T-cell (primary cell): ENCODE measurements at regions not wholly inside any gene's neighbourhood (a gene's known extent, or its start where the extent isn't known, plus 50 kb on each side); places are given as distances from the start of the nearest gene placed in this dataset.

ENCODE experiments used
- ATAC-seq, 4 experiments: fragments of 200-7000 bp in 3 of 4; fragments of 150-1000 bp in 1 of 4; cut with Tn5 transposase; replicated peaks in 1 of 4; 1 replicate in 3 of 4; 2 replicates in 1 of 4; pipeline ENCODE4 v1.10.0; 2021; ENCODE audit warnings: moderate library complexity in 3 of 4, mild to moderate bottlenecking in 2 of 4, moderate number of reproducible peaks in 1 of 4
- CTCF ChIA-PET, 2 donors: fragments of 300-600 bp; sonication (Branson Sonifier 250); formaldehyde crosslinking; loops; one replicate each; lab custom pipeline; 2022; ENCODE audit warnings: antibody characterized with exemption in 2 of 2; lab: Charles Lee
- POLR2A ChIA-PET, 2 donors: fragments of 300-600 bp; sonication (Branson Sonifier 250); formaldehyde crosslinking; loops; one replicate each; lab custom pipeline; 2022; ENCODE audit warnings: antibody characterized with exemption in 2 of 2; lab: Charles Lee
- DNase-seq, 35 experiments: peaks; one replicate each; pipeline versions ENCODE4 v3.0.0 to v3.0.0-alpha.2; 2013 to 2023
- H3K27ac ChIP-seq: one replicate; pipeline ENCODE4 v1.5.1; 2013; ENCODE audit warnings: low read length
- H3K27me3 ChIP-seq, 2 experiments: replicated peaks in 1 of 2; 1 replicate in 1 of 2; 2 replicates in 1 of 2; pipeline versions ENCODE4 v1.6.1 to v1.7.0; 2013; ENCODE audit warnings: low read length in 1 of 2, mixed read lengths in 1 of 2; ENCODE audit not compliant: control insufficient read depth in 2 of 2, insufficient read depth in 2 of 2; ENCODE audit errors: extremely low read depth in 1 of 2
- H3K36me3 ChIP-seq, 2 donors: 1 replicate in 1 of 2; 2 replicates in 1 of 2; pipeline versions ENCODE4 v1.6.1 to v1.7.0; 2013; ENCODE audit warnings: low read length in 1 of 2; ENCODE audit not compliant: control insufficient read depth in 2 of 2, insufficient read depth in 1 of 2; ENCODE audit errors: extremely low read depth in 1 of 2
- H3K4me1 ChIP-seq, 2 experiments: 1 replicate in 1 of 2; 2 replicates in 1 of 2; pipeline versions ENCODE4 v1.6.1 to v1.7.0; 2013; ENCODE audit warnings: low read length in 2 of 2, mixed read lengths in 1 of 2; ENCODE audit not compliant: insufficient read depth in 2 of 2, control insufficient read depth in 1 of 2; ENCODE audit errors: extremely low read depth in 1 of 2
- H3K4me3 ChIP-seq, 2 donors: 1 replicate in 1 of 2; 2 replicates in 1 of 2; pipeline versions ENCODE4 v1.5.1 to v1.7.0; 2013; ENCODE audit warnings: mild to moderate bottlenecking in 2 of 2, low read length in 1 of 2, moderate library complexity in 1 of 2; ENCODE audit not compliant: control insufficient read depth in 1 of 2; ENCODE audit errors: extremely low read depth in 1 of 2
- H3K9me3 ChIP-seq: 2 replicates; pipeline ENCODE4 v1.7.0; 2013
- H3K27ac Mint-ChIP-seq, 2 donors: one replicate each; pipeline ENCODE4 v1.8.0; 2020 to 2021; ENCODE audit warnings: mild to moderate bottlenecking in 2 of 2, mixed read lengths in 2 of 2
- H3K27me3 Mint-ChIP-seq, 2 donors: one replicate each; pipeline ENCODE4 v1.8.0; 2021 to 2022; ENCODE audit warnings: mixed read lengths in 2 of 2
- H3K36me3 Mint-ChIP-seq: one replicate; pipeline ENCODE4 v1.8.0; 2021; ENCODE audit warnings: mixed read lengths
- H3K4me1 Mint-ChIP-seq, 3 donors: one replicate each; pipeline ENCODE4 v1.8.0; 2020 to 2022; ENCODE audit warnings: mixed read lengths in 3 of 3, mild to moderate bottlenecking in 1 of 3
- H3K4me3 Mint-ChIP-seq, 3 donors: one replicate each; pipeline ENCODE4 v1.8.0; 2020 to 2022; ENCODE audit warnings: mild to moderate bottlenecking in 3 of 3, mixed read lengths in 3 of 3, moderate library complexity in 3 of 3
- H3K9me3 Mint-ChIP-seq, 3 donors: one replicate each; pipeline ENCODE4 v1.8.0; 2020 to 2022; ENCODE audit warnings: mixed read lengths in 3 of 3
- WGBS: methylation state at CpG from one replicate; pipeline ENCODE4 v1.1.5; 2013; ENCODE audit warnings: missing lambda C conversion rate; ENCODE audit not compliant: insufficient coverage; 5-methylcytosine and 5-hydroxymethylcytosine counted together

DNA sequence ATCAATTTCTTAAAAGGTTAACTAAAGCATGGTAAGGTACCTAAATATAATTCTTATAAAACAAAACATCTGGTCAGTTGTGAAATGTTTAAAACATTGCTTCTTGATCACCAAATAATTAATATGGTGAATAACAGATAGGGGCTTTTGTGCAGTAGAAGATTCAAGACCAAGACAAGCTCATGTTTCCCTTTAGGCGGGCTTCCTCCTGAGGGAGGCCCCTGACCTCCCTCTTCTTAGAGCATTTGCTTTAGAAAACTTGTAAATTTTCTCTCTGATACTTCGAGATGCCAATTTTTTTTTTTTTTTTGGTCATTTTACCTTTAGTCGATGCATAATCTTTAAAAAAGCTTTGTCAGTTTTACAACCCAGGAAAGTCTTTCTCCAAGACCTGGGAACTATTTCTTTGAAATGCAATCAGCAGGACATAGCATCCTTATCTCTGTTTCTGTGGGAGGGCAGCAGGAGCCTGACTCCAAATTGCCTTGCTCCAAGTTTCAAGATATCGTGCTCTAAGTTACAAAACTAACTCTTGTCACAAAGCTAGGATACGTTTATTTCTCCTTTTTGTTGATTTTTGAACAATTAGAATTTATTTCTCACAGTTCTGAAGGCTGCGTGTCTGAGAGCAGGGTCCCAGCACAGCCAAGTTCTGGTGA lies 66.6 kb upstream of the BICD1 start:
- no peak overlapping the region for H3K4me3 Mint-ChIP-seq
- H3K9me3 Mint-ChIP-seq = peaks cover 8 to 13% (median 13%) of the 10 kb centered on the region in 3 donors
- H3K27me3 ChIP-seq = no peaks in the 10 kb centered on the region
- H3K36me3 ChIP-seq = no peaks in the 10 kb centered on the region
- 83% methylated on average over 1 of the region's 6 CpGs for WGBS
- no peak overlapping the region for H3K4me3 ChIP-seq
- POLR2A ChIA-PET = interaction anchor here in 1 of 2 donors (1.7 kb wide), 1 partner anchor 326 kb away, joined by 3 read pairs; no protein-coding TSS in a partner anchor
- no peak overlapping the region for H3K27ac ChIP-seq
- H3K4me1 ChIP-seq = no peaks in the 10 kb centered on the region
- CTCF ChIA-PET = interaction anchor here (0.5 to 0.9 kb wide), 2 partner anchors 14 to 187 kb away, joined by 4 to 8 read pairs; no protein-coding TSS in a partner anchor
- H3K9me3 ChIP-seq = no peaks in the 10 kb centered on the region
- H3K4me1 Mint-ChIP-seq = no peaks in the 10 kb centered on the region
- ATAC-seq = no peak
- H3K27ac Mint-ChIP-seq = no peak overlapping the region
- peaks cover 17% of the 10 kb centered on the region for H3K36me3 Mint-ChIP-seq
- no peaks in the 10 kb centered on the region for H3K27me3 Mint-ChIP-seq
- DNase-seq = no peak

DNA sequence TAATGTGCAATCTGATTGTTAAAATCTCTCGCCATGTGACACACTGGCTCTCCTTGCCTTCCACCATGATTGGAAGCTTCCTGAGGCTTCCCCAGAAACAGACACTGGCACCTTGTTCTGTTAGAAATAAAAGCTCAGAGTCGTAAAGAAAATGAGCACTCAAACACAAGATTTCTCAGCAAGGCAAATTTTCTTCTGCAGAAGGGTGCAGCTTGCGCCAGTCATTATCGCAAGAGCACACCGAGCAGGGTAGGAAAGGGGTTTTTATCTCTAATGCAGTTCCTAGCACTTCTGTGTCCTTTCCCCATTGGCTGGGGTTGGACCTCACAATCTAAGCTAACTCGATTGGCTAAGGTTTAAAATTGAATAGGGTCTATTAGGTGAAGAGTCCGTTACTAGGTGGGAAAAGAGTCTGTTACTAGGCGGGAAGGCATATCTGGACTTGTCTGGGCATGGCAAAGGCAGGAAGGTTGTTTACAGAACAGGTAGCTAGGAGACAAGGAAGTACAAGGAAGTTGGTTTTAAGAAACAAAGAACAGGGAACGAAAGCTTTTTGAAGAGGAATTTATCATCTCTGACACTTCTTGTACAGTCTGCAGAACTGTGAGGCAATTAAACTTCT lies 62.6 kb upstream of the BICD1 start:
- no peaks in the 10 kb centered on the region for H3K4me1 ChIP-seq
- ChIA-PET POLR2A (no interaction called here), CTCF (no interaction called here)
- ATAC-seq (no peak), DNase-seq (no peak)
- no peak overlapping the region for H3K27ac ChIP-seq
- Mint-ChIP-seq H3K4me3 (no peak overlapping the region), H3K27me3 (no peaks in the 10 kb centered on the region), H3K27ac (no peak overlapping the region), H3K36me3 (peaks cover 17% of the 10 kb centered on the region), H3K9me3 (peaks cover 8 to 19% (median 13%) of the 10 kb centered on the region in 3 donors), H3K4me1 (peaks cover 5 to 6% (median 6%) of the 10 kb centered on the region in 3 donors)
- H3K36me3 ChIP-seq = no peaks in the 10 kb centered on the region
- H3K4me3 ChIP-seq = no peak overlapping the region
- 92% methylated on average over 2 of the region's 9 CpGs for WGBS
- no peaks in the 10 kb centered on the region for H3K27me3 ChIP-seq
- H3K9me3 ChIP-seq = no peaks in the 10 kb centered on the region

DNA sequence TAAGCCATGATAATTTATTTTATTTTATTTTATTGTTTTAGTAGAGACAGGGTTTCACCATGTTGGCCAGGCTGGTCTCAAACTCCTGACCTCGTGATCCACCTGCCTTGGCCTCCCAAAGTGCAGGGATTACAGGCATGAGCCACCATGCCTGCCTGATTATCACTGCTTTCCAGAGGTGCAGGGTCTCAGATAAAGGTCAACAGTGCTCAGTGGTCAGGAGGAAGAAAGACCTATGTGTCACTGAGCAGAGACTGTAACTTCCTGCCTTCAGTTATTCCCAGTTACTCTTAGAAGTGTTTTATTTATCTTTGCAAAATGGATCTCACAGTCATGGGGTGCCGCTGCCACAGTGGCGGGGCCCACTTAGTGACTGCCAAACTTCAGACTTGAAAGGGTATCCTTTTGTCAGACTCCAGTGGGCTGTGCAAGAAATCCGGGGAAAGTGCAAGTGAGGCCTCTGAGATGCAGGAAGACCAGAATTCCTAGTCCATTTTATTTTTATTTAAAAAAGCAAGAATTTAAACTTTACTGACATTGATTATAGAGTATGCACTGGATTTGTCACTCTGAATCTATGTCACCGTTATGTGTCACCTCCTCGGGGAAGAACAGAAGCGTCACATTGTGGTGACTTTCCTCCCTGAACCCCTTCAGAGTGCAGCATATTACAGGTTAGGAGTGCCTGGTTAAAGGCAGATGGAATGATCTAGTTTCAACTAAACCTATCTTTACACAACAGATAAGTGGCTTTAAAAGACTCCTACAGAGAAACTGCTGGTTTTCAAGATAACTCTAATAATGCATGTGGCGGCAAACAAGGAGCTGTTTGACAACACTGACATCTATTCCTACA lies 59.1 kb upstream of the BICD1 start:
- Mint-ChIP-seq H3K36me3 (peaks cover 14% of the 10 kb centered on the region), H3K27ac (no peak overlapping the region), H3K4me1 (peaks cover 5 to 6% (median 6%) of the 10 kb centered on the region in 3 donors), H3K9me3 (peaks cover 8 to 19% (median 13%) of the 10 kb centered on the region in 3 donors), H3K4me3 (no peak overlapping the region), H3K27me3 (no peaks in the 10 kb centered on the region)
- DNase-seq (no peak), ATAC-seq (no peak)
- Histone ChIP-seq H3K36me3 (no peaks in the 10 kb centered on the region), H3K27me3 (no peaks in the 10 kb centered on the region), H3K4me1 (no peaks in the 10 kb centered on the region), H3K4me3 (no peak overlapping the region), H3K9me3 (no peaks in the 10 kb centered on the region), H3K27ac (no peak overlapping the region)
- POLR2A ChIA-PET = no interaction called here
- WGBS = 63% methylated on average over 3 of the region's 8 CpGs
- CTCF ChIA-PET = no interaction called here

DNA sequence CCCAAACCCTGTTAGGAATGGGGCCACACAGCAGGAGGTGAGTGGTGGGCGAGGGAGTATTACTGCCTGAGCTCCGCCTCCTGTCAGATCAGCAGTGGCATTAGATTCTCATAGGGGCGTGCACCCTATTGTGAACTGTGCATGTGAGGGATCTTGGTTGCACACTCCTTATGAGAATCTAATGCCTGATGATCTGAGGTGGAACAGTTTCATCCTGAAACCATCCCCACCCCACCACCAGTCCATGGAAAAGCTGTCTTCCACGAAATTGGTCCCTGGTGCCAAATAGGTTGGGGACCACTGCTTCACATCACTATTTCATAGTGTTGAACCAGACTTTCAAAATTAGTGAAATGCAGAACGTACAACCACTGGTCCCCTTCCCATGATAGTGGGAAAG lies 57.9 kb upstream of the BICD1 start:
- H3K4me1 ChIP-seq = no peaks in the 10 kb centered on the region
- 70% methylated on average over 2 of the region's 5 CpGs for WGBS
- Mint-ChIP-seq H3K9me3 (peaks cover 7 to 14% (median 8%) of the 10 kb centered on the region in 3 donors), H3K4me3 (no peak overlapping the region), H3K4me1 (peaks cover 5 to 6% (median 6%) of the 10 kb centered on the region in 3 donors), H3K27ac (no peak overlapping the region), H3K36me3 (peaks cover 14% of the 10 kb centered on the region), H3K27me3 (no peaks in the 10 kb centered on the region)
- no peak for ATAC-seq
- no peaks in the 10 kb centered on the region for H3K36me3 ChIP-seq
- ChIA-PET CTCF (interaction anchor here in 1 of 2 donors (0.6 kb wide), 1 partner anchor 12 kb away, joined by 5 read pairs; no protein-coding TSS in a partner anchor), POLR2A (no interaction called here)
- H3K27ac ChIP-seq = no peak overlapping the region
- H3K27me3 ChIP-seq = no peaks in the 10 kb centered on the region
- no peak overlapping the region for H3K4me3 ChIP-seq
- DNase-seq = no peak
- H3K9me3 ChIP-seq = no peaks in the 10 kb centered on the region

DNA sequence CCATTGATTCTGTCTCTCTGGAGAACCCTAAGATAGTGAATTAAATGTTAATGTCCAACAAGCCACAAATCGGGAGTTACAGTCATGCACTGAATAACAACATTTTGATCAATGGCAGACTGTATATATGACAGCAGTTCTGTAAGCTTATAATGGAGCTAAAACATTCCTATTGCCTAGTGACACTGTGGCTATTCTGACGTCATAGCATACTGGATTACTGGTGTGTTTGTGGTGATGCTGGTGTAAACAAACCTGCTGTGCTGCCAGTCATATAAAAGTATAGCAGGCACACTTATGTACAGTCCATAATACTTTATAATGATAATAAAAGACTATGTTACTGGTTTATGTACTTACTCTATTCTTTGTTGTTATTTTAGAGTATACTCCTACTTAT lies 56.7 kb upstream of the BICD1 start:
- no peaks in the 10 kb centered on the region for H3K27me3 ChIP-seq
- H3K9me3 ChIP-seq = no peaks in the 10 kb centered on the region
- peaks cover 3 to 12% (median 3%) of the 10 kb centered on the region in 3 donors for H3K9me3 Mint-ChIP-seq
- WGBS = no CpG with 5 or more reads among the region's 2 CpGs
- H3K4me1 ChIP-seq = no peaks in the 10 kb centered on the region
- H3K27ac ChIP-seq = no peak overlapping the region
- no peaks in the 10 kb centered on the region for H3K27me3 Mint-ChIP-seq
- POLR2A ChIA-PET = interaction anchor here in 1 of 2 donors (0.7 kb wide), 1 partner anchor 7 kb away, joined by 14 read pairs; no protein-coding TSS in a partner anchor
- H3K27ac Mint-ChIP-seq = no peak overlapping the region
- no peaks in the 10 kb centered on the region for H3K36me3 ChIP-seq
- DNase-seq (no peak), ATAC-seq (no peak)
- no peak overlapping the region for H3K4me3 ChIP-seq
- CTCF ChIA-PET = interaction anchor here in 1 of 2 donors (1.1 kb wide), 1 partner anchor 11 kb away, joined by 3 read pairs; no protein-coding TSS in a partner anchor
- H3K4me1 Mint-ChIP-seq = peaks cover 5 to 6% (median 6%) of the 10 kb centered on the region in 3 donors
- H3K4me3 Mint-ChIP-seq = no peak overlapping the region
- H3K36me3 Mint-ChIP-seq = peaks cover 6% of the 10 kb centered on the region

DNA sequence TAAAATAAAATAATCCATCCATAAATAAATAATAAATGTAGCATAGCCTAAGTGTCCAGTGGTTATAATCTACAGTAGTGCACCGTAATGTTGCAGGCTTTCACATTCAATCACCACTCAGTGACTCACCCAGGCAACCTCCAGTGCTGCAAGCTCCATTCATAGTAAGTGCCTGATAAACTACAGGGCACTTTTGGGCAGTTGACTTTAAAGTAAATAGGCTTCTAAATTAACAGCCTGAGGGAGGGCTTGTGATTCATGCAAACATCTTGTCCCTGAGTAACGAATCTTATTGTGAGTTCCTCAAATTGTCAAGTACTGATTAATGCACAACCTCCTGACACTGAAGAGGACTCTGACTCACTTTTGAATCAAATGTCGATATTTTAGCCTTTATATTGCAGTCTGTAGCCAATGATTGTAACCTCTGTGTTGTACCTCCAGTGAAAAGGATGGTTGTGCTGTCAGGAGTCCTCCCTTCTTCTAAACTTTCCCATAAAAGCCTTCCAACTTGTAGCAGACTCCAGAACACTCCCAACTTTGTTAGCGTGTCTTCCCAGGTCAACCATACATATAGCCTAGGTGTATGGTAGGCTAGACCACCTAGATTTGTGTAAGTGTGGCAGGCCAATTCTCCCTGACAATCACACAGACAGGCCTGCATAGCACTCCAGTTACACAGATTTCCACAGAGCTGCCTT lies 55.0 kb upstream of the BICD1 start:
- ATAC-seq (no peak), DNase-seq (no peak)
- no CpG with 5 or more reads among the region's 4 CpGs for WGBS
- Mint-ChIP-seq H3K4me3 (no peak overlapping the region), H3K27me3 (no peaks in the 10 kb centered on the region), H3K4me1 (peaks cover 0 to 5% (median 2%) of the 10 kb centered on the region in 3 donors), H3K27ac (peak overlapping the region in 1 of 2 donors; percentile 41), H3K36me3 (no peaks in the 10 kb centered on the region), H3K9me3 (peaks cover 3 to 8% (median 4%) of the 10 kb centered on the region in 3 donors)
- Histone ChIP-seq H3K9me3 (no peaks in the 10 kb centered on the region), H3K4me1 (no peaks in the 10 kb centered on the region), H3K27ac (no peak overlapping the region), H3K36me3 (no peaks in the 10 kb centered on the region), H3K4me3 (no peak overlapping the region), H3K27me3 (no peaks in the 10 kb centered on the region)
- ChIA-PET POLR2A (no interaction called here), CTCF (no interaction called here)
